Transverse colon (tissue), 3 donors: ENCODE measurements at regions not wholly inside any gene's neighbourhood (a gene's known extent, or its start where the extent isn't known, plus 50 kb on each side); places are given as distances from the start of the nearest gene placed in this dataset.

ENCODE experiments used
- CTCF ChIP-seq, 5 experiments: fragments of 200-600 bp in 3 of 5; fragments of 450-650 bp in 2 of 5; sonication (generic) in 3 of 5; IDR thresholded peaks; 1 replicate in 2 of 5; 2 replicates in 3 of 5; pipeline ENCODE4 v1.5.1; 2016 to 2017; ENCODE audit warnings: antibody characterized with exemption in 5 of 5, inconsistent platforms in 3 of 5, mild to moderate bottlenecking in 2 of 5, moderate library complexity in 1 of 5
- POLR2A ChIP-seq: fragments of 450-650 bp; IDR thresholded peaks from one replicate; pipeline ENCODE4 v1.6.1; 2016; ENCODE audit warnings: antibody characterized with exemption, mild to moderate bottlenecking, moderate library complexity

GRCh38 chr6:145087034-145087433, 648.3 kb downstream of the EPM2A start:
- no peak for TF ChIP-seq CTCF (IDR thresholded peaks at IDR 0.05)
- TF ChIP-seq POLR2A = no peak
